Spleen (tissue), 11 donors: ENCODE measurements at regions not wholly inside any gene's neighbourhood (a gene's known extent, or its start where the extent isn't known, plus 50 kb on each side); places are given as distances from the start of the nearest gene placed in this dataset.

Source experiments
- DNase-seq: peaks from one replicate; pipeline ENCODE4 v3.0.0-alpha.2; 2020
- H3K27ac ChIP-seq, 8 donors: fragments of 200-600 bp; sonication (generic) in 7 of 8; 1 replicate in 4 of 8; 2 replicates in 4 of 8; pipeline versions ENCODE4 v1.5.0 to v1.8.0; 2016 to 2021; ENCODE audit warnings: inconsistent platforms in 4 of 8, mild to moderate bottlenecking in 4 of 8, moderate library complexity in 1 of 8
- H3K27me3 ChIP-seq, 7 donors: fragments of 200-600 bp; sonication (generic) in 6 of 7; replicated peaks in 1 of 7; 1 replicate in 4 of 7; 2 replicates in 3 of 7; pipeline versions ENCODE4 v1.5.0 to v1.8.0; 2016 to 2021; ENCODE audit warnings: inconsistent platforms in 3 of 7, mild to moderate bottlenecking in 1 of 7
- H3K36me3 ChIP-seq, 6 donors: fragments of 200-600 bp; sonication (generic) in 5 of 6; 1 replicate in 4 of 6; 2 replicates in 2 of 6; pipeline versions ENCODE4 v1.5.0 to v1.8.0; 2016 to 2021; ENCODE audit warnings: inconsistent platforms in 2 of 6
- H3K4me1 ChIP-seq, 6 donors: fragments of 200-600 bp; sonication (generic) in 5 of 6; 1 replicate in 3 of 6; 2 replicates in 3 of 6; pipeline versions ENCODE4 v1.5.0 to v1.8.0; 2016 to 2021; ENCODE audit warnings: inconsistent platforms in 3 of 6
- H3K4me3 ChIP-seq, 8 donors: fragments of 200-600 bp; sonication (generic) in 7 of 8; 1 replicate in 4 of 8; 2 replicates in 4 of 8; pipeline versions ENCODE4 v1.5.0 to v1.8.0; 2016 to 2021; ENCODE audit warnings: inconsistent platforms in 4 of 8, mild to moderate bottlenecking in 4 of 8, moderate library complexity in 2 of 8
- H3K9me3 ChIP-seq, 8 donors: fragments of 200-600 bp; sonication (generic) in 7 of 8; 1 replicate in 4 of 8; 2 replicates in 4 of 8; pipeline versions ENCODE4 v1.5.0 to v1.8.0; 2016 to 2021; ENCODE audit warnings: inconsistent platforms in 4 of 8
- CTCF ChIP-seq, 11 experiments: fragments of 200-600 bp in 7 of 11; fragments of 450-650 bp in 4 of 11; sonication (generic) in 4 of 11; IDR thresholded peaks in 8 of 11; conservative IDR thresholded peaks in 3 of 11; 1 replicate in 7 of 11; 2 replicates in 4 of 11; pipeline versions ENCODE4 v1.4.0 to v1.8.0; 2016 to 2021; ENCODE audit warnings: antibody characterized with exemption in 11 of 11, inconsistent platforms in 4 of 11, mild to moderate bottlenecking in 1 of 11
- POLR2A ChIP-seq, 3 donors: fragments of 450-650 bp; IDR thresholded peaks; one replicate each; pipeline ENCODE4 v1.5.1; 2017; ENCODE audit warnings: antibody characterized with exemption in 3 of 3, mild to moderate bottlenecking in 1 of 3
- POLR2AphosphoS5 ChIP-seq, 3 donors: sonication (generic); formaldehyde crosslinking; IDR thresholded peaks; one replicate each; pipeline ENCODE4 v1.5.1; 2017; ENCODE audit warnings: antibody characterized with exemption in 3 of 3
- WGBS, 5 donors: extraction: QIAGEN DNeasy Blood & Tissue Kit in 3 of 5; methylation state at CpG; one replicate each; pipeline versions ENCODE4 v1.1.5 to v1.1.7; 2013 to 2018; 5-methylcytosine and 5-hydroxymethylcytosine counted together
- intact Hi-C: fragments of 100-400 bp; cut with DNase I; formaldehyde crosslinking; loops from one replicate; pipeline ENCODE4 v1.15.0; 2023; ENCODE audit warnings: low total_unique reads
- donor health status: healthy with polysubstance abuse.
- donor health status: DM: no; HTN: no; CAD: no; lungs with moderate emphysema.
- donor health status: DM: no; HTN: no; CAD: no.
- donor health status: Bipolar disorder and iron deficiency.
- donor health status: healthy.
- donor health status: DM: no; HTN: no; CAD: no.
- donor health status: DM: yes; HTN: yes; CAD: no.

- Histone ChIP-seq H3K36me3 (no peaks in the 10 kb centered on the region), H3K27ac (no peak overlapping the region), H3K4me1 (no peaks in the 10 kb centered on the region), H3K27me3 (no peaks in the 10 kb centered on the region), H3K9me3 (peaks cover 0 to 6% (median 0%) of the 10 kb centered on the region in 8 donors), H3K4me3 (no peak overlapping the region)
- TF ChIP-seq POLR2A (IDR thresholded peaks at IDR 0.05) = no peak
- no peak for TF ChIP-seq CTCF (IDR thresholded peaks at IDR 0.05 in 8 of 11, conservative IDR thresholded peaks at IDR 0.05 in 3 of 11)
- no peak for TF ChIP-seq POLR2AphosphoS5 (IDR thresholded peaks at IDR 0.05)
- no peak for DNase-seq
- 60 to 79% (median 67%) methylated on average over 1 of the region's 1 CpG for WGBS, 5 donors
- intact Hi-C loops = no loop called here
Observed at GRCh38 chr4:175431694-175432093, 380.4 kb downstream of the GPM6A start.

GRCh38 chr4:175435381-175435783 is 376.7 kb downstream of the GPM6A start:
- no peak overlapping the region for H3K27ac ChIP-seq
- no peak for DNase-seq
- H3K27me3 ChIP-seq = no peaks in the 10 kb centered on the region
- no peak overlapping the region for H3K4me3 ChIP-seq
- peak in 1 of 3 donors; percentile 37 for TF ChIP-seq POLR2AphosphoS5 (IDR thresholded peaks at IDR 0.05)
- TF ChIP-seq POLR2A (IDR thresholded peaks at IDR 0.05) = no peak
- TF ChIP-seq CTCF (IDR thresholded peaks at IDR 0.05 in 8 of 11, conservative IDR thresholded peaks at IDR 0.05 in 3 of 11) = no peak
- H3K36me3 ChIP-seq = no peaks in the 10 kb centered on the region
- WGBS, 5 donors = 9 to 22% (median 16%) methylated on average over 4 of the region's 4 CpGs
- intact Hi-C loops = no loop called here
- H3K9me3 ChIP-seq = no peaks in the 10 kb centered on the region
- H3K4me1 ChIP-seq = no peaks in the 10 kb centered on the region

DNA sequence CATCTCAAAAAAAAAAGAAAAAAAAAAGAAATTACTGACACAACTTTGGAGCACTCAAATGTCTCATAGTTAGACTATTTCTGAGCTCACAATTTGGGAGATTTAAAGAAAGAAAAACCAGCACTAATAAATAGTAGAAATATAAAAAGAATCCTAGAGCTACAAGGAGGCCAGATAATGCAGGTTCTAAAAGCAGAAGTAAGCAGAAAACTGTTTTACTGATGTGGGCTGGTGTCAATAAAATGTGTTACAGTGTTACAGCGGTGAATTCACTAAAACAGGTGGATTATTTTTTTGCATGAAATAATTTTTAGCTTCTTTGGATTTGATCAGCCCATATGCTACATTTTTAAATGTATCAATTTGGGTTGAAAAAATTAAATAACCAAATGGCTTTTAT is 375.9 kb downstream of the GPM6A start:
- DNase-seq = no peak
- intact Hi-C loops = no loop called here
- 56 to 72% (median 56%) methylated on average over 1 of the region's 1 CpG for WGBS, 5 donors
- H3K36me3 ChIP-seq = no peaks in the 10 kb centered on the region
- TF ChIP-seq POLR2A (IDR thresholded peaks at IDR 0.05) = no peak
- TF ChIP-seq CTCF (IDR thresholded peaks at IDR 0.05 in 8 of 11, conservative IDR thresholded peaks at IDR 0.05 in 3 of 11) = no peak
- H3K4me1 ChIP-seq = no peaks in the 10 kb centered on the region
- H3K4me3 ChIP-seq = no peak overlapping the region
- H3K27me3 ChIP-seq = no peaks in the 10 kb centered on the region
- no peak overlapping the region for H3K27ac ChIP-seq
- H3K9me3 ChIP-seq = no peaks in the 10 kb centered on the region

DNA sequence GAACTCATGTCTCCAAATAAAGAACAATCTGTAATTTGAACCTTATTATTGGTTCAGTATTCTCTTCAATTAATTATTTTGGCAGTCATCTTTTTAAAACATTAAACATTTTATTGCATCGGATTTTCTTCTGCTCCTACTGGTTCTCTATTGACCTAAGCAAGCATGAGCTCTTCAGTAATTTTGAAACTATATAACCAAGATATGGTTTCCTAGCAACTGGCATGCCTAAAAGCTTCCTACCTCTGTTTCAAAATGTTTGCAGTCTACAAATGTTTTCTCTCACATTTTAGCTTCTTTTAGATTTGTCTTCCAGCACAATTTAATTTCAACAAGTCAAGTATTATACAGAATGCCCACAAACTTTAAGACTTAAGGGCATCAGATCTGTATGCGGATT is 371.3 kb downstream of the GPM6A start:
- TF ChIP-seq POLR2A (IDR thresholded peaks at IDR 0.05) (no peak), CTCF (IDR thresholded peaks at IDR 0.05 in 8 of 11, conservative IDR thresholded peaks at IDR 0.05 in 3 of 11) (no peak), POLR2AphosphoS5 (IDR thresholded peaks at IDR 0.05) (no peak)
- Histone ChIP-seq H3K9me3 (no peaks in the 10 kb centered on the region), H3K36me3 (no peaks in the 10 kb centered on the region), H3K27me3 (no peaks in the 10 kb centered on the region), H3K4me1 (no peaks in the 10 kb centered on the region), H3K4me3 (no peak overlapping the region), H3K27ac (no peak overlapping the region)
- no peak for DNase-seq
- WGBS, 5 donors = 76 to 91% (median 84%) methylated on average over 2 of the region's 2 CpGs
- intact Hi-C loops = no loop called here
